HG03025 (cell line): ENCODE measurements at regions not wholly inside any gene's neighbourhood (a gene's known extent, or its start where the extent isn't known, plus 50 kb on each side); places are given as distances from the start of the nearest gene placed in this dataset.
"Not testable (repeated sequence)": the region's sequence is repeated elsewhere in the genome, so short reads cannot be mapped to it uniquely, and the experiment has no call there.

Experiments used
- ATAC-seq: cut with Tn5 transposase; IDR thresholded peaks from one replicate; pipeline ENCODE4 v1.9.1; 2021; ENCODE audit warnings: mild to moderate bottlenecking, moderate library complexity; ENCODE audit not compliant: unreplicated experiment, low FRiP score

DNA sequence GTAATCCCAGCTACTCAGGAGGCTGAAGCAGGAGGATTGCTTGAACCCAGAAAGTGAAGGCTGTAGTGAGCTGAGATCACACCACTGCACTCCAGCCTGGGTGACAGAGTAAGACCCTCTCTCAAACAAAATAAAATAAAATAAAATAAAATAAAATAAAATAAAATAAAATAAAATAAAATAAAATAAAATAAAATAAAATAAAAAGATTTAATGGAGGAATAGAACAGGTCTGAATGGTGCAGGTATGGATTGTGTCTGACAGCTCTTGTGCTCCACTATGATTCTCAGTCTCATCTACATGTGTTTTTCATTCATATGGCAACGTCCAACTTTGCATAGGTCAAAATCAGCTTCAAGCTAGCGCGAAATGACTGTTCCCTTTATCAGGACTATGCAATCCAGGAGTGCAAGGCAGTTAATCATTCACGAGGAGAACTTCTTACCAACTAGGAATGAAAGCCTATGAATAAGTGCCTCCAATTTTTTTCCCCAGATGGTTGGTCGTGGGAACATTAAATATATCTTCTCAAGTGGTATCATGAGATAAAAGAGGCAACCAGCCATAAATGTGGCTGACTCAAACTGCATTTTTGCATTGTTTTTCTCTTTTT lies 1392.3 kb upstream of the CDH9 start:
- ATAC-seq: no peak

DNA sequence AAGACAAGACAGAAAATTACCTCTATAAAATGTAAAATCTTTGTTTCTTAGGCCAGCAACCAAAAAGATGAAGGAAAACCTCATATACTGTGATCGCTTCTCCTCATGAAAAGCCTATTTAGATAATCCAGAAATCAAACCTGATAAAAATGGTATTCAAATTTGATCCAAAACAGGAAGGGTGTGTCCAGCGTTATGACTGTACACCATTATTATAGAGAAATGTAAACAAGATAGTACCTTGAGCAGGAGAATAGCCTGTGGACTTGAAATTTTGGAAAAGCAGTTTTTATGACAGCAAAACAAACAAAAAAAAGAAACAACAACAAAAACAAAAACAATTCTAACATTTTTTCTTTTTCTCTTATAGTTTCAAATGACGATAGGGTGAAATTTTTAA lies 1382.8 kb upstream of the CDH9 start:
- ATAC-seq: no peak

DNA sequence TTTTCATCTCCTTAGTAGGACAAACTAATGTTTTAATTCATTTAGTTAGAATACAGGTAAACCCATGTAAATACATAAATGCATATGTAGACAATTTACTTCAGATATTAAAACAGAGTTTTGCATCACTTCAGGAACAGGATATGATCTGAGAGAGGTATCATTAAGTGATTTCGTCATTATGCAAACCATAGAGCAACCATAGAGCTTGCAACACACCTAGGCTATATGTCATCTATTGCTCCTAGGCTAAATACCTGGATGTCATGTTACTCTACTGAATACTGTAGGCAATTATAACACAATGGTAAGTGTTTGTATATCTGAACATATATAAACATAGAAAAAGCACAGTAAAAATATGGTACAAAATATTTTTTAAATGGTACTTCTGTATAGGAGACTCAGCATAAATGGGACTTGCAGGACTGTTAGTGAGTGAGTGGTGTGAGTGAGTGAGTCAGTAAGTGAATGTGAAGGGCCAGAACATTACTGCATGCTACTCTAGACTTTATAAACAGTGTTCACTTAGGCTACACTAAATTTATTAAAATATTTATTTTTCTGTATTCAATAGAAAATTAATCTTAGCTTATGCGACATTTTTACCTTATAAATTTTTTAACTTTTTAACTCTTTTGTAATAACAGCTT lies 1377.5 kb upstream of the CDH9 start:
- no peak for ATAC-seq

DNA sequence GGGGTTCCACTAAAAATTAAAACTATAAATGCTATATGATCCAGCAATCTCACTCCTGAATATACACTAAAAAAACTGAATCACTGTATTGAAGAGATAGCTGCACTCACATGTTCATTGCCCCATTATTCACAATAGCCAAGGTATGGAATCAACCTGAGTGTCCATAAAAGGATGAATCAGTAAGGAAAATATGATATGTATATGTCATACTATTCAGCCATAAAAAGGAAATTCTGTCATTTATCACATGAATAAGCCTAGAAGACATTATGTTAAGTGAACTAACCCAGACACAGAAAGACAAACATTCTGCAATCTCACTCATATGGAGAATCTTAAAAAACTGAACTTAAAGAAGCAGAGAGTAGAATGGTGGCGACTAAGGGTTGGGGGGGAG lies 1376.2 kb upstream of the CDH9 start:
- no peak for ATAC-seq

DNA sequence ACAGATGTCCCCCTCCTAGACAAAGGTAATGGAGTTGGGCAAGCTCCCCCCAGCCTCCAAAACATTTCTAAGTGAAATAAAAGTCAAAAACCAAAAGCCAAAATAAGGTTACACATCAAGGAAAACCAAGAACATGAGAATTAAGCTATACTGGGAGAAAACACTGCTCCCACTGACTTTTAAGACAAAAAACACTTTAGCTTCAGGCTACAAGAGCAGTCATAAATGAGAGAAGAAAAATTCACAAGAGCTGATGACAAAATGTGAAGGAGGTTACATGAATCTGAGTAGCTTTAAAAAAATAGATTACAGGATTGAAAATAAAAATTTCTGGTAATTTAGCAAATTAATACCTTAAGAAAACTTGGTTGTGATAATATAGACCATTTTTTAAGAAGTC lies 1370.3 kb upstream of the CDH9 start:
- ATAC-seq: no peak

DNA sequence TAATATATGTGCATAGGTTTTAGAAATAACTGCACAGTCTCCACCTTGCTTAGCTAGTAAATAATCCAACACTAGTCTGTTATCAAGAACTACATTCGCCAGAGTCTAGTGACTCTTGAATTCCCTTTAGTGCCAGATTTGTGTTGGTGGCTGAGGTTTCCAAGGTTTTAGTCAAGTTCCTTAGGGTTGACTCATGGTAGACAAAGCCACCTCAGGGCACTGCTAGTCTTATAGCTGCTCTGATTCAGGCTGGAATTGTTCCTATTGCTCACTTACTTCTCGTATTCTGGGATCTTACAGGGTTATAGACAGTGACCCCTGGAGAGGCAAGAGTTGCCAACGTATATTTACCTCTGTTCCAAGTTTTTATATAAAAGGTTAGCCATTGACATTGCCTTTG lies 1369.8 kb upstream of the CDH9 start:
- no peak for ATAC-seq

DNA sequence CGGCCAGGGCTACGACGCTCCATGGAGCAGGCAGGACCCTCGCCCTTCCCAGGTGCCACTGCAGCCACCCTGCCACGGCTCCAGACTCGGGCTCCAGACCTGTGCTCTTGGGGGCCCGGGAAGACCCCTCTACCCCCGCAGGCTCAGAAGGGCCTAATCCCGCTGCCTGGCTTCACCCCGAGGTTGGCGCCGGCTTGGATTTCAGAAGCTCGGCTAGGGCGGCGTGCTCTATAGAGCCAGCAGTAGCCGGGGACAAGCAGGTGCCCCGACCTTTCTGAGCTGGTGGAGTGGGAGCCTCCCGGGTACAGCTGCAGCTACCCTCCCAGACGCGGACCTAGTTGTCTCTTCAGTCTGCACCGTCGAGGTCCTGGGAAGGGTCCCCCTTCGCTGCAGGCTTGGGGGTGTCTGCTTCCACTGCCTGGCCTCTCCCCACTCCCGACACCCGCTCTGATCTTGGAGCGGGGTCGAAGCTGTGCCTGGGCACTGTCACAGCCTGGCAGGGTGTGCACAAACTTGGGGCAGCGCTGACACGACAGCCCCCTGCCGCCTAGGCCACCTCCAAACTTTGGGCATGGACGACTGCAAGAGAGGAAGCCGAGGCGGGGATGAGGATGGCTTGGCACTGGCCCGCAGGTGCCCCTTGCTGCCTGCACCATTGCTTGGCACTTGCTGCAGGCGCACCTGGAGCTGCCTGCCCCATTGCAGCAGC lies 1366.1 kb upstream of the CDH9 start:
- ATAC-seq: no peak

DNA sequence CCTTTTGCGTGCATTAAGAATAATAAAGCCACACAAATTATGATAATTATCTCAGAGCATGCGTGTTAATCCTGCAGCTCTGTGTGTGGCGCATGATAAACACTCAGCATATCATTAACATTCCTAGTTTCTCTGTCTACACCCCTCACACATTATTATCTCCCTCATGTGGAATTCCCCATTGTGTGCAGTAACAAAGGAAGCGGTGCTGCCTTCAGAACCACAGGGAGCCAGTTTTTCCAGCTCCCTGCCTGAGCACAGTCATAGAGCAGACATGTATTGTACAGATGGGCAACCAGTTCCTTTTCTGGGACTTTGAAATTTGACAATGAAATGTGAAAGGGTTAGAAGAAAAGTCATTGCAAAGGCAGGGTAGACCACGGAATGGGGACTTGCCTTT lies 1365.5 kb upstream of the CDH9 start:
- ATAC-seq: no peak

DNA sequence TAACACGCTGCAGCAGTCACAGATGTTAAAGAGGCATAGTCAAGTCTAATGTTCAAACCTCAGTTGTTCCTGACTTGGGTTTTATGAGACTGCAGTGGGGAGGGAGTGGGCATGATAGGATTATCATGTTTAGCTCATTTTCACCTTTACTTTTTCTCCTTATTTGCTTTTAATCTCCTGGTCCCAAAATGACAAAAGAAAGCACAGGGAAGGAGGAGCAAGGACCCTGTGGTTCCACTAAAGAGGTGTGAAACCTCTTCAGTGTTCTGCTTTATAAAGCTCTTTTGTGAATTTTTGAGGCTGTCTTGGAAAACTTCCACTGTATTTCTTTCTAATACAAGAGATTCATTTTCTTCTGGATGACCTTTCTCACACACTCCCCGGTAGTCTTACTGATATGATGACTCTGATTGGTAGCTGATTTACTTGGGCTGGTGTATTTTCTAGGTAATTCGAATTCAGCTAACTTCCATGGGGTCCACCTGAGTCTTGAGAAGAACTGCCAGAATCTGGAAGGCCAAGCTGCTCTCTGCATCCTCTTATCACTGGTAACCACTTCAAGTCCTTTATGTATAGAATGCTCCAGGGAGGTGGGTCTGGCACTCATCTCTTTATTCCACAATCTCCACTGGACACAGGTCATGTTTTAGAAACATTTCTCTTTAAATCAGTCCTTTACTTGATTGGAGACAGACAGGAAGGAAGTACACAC lies 1364.4 kb upstream of the CDH9 start:
- ATAC-seq: no peak

DNA sequence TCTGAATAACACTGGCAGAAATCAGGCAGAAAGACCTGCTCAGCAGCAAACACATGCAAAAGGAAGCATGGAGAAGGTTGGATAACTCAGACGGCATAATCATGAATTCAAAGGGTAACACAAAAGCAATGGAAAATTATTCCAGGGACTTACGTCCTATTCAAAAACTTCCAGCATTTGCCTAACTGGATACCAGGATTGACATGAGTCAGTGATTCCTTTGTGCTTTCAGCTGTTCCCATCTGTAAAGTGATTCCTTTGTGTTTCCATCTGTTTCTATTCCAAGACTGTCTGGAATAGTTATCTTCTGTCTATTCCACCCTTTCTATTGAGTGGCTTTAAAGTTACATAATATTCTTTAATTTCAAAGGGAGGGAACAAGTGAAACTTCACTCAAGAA lies 1361.7 kb upstream of the CDH9 start:
- ATAC-seq: no peak

DNA sequence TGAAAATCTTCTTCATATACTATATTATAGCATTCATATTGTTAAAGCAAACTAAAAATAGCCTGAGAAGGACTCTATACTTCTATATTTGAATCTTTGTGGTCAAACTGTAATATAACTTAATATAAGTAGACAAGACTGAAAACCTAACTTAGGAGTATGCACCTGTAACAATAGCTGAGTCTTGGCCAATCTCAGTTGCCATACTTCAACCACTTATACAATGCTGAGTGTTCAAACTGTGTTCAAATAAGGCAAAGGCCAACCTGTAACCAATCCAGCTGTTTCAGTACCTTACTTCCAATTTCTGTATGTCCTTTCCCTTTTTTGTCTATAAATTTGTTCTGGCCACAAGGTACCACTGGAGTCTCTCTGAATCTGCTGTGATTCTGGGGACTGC lies 1360.8 kb upstream of the CDH9 start:
- no peak for ATAC-seq

DNA sequence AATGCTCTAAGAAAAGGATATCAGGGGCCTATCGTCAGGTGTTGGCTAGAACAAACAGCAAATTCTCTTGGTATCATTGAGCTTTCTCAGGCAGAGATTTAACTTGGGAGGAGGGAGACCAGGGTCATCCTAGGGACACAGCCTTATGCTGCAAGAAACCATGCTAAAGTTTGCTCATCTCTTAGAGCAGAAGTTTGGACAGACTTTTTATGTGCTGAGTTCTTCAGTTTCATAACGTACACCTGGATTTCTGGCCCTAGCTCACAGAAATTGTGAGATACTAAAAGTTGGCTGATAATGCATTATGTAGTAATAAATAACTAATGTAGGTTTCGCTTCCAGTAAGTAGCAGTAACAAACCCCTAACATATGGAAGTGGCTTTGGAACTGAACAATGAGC lies 1359.8 kb upstream of the CDH9 start:
- ATAC-seq: no peak

DNA sequence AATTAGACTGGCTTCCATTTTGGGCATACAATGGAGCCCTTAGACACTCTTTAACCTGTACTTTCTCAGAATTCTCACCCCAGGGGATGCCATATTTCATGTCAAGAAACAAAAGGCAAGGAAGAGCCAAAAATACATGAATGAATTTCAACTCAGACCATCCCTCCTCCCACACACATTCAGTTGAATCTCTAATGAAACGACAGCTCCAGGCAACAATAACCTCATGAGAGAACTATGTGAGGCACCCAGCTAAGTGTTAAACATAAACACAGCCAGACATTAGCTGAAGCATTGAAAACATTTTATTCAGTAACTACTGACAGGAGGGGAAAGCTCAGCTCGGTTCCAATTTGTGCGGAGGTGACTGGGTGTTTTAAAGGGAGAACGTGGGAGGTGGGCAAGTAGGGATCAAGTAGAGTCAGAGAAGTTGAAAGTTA lies 1359.1 kb upstream of the CDH9 start:
- ATAC-seq: no peak

DNA sequence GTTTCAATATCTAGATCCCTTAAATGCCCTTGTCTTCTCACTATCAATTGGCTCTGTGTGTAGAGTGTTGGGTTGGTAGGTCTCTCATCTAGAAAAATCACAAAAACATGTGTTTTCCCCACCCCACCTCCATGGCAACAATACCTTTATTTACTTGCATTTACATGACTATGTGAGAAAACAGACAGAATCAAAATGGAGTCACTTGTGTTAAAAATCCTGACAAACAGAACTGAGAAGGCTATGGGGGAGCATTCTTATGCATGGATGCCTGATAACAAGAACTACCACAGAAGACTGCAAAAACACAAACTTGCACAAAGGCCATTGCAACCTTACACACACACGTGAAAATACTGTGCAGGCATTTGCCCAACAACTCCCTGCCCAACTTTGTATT lies 1352.9 kb upstream of the CDH9 start:
- no peak for ATAC-seq

DNA sequence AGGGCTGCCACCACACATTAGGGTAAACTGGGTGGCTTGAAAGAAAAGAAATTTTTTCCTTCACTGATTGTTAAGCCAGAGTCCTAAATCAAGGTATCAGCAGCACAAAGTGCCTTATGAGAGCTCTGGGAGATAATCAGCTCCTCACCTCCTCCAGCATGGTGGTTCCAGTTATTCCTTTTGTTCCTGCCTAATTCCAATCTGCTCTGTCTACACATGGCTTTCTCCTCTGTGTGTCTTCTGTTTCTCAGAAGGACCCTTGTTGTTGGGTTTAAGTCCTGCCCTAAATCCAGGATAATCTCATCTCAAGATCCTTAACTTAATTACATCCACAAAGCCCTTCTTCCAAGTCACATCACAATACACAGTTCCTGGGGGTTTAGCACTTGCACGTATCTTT lies 1352.0 kb upstream of the CDH9 start:
- ATAC-seq: no peak

DNA sequence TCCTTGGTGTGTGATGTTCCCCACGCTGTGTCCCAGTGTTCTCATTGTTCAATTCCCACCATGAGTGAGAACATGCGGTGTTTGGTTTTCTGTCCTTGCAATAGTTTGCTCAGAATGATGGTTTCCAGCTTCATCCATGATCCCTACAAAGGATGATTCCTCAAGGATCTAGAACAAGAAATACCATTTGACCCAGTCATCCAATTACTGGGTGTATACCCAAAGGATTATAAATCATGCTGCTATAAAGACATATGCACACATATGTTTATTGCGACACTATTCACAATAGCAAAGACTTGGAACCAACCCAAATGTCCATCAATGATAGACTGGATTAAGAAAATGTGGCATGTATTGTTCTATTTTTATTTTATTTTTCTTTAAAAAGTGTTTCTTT lies 1351.3 kb upstream of the CDH9 start:
- not testable (repeated sequence) for ATAC-seq

DNA sequence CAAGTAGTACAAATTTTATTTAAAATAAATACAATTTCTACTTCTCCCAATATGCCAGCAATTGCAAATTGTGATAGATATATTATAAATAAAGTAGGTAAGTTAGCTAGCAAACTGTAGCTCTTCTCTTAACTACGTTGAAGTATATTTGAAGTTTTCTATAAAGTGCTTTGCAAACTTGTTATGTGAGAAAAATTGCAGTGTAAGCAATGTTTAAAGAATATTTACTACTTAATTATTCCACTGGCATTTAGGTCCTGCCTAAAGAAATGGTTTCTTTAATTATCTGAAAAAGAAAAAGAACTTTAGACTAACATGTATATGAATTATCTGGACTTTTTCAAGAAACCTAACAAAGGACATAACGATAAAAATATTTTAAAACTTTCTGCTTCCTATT lies 1350.0 kb upstream of the CDH9 start:
- no peak for ATAC-seq

DNA sequence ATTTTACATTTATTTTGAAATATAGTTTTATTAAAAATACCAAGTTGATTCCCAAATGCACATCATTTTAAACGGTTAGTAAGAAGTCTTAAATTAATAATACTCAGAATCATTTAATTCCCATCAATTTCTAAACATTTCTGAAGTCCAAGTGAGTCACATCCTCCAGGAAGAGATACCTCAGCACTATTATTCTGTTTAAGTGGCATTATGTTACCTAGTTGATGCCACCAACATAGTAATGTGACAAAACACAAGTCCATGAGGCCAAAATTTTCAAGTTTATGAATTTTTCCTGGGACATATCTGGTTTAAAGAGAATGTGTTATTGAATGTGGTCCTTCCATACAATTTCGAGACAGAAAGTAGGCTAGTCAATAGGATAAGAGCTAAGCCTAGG lies 1348.3 kb upstream of the CDH9 start:
- no peak for ATAC-seq

DNA sequence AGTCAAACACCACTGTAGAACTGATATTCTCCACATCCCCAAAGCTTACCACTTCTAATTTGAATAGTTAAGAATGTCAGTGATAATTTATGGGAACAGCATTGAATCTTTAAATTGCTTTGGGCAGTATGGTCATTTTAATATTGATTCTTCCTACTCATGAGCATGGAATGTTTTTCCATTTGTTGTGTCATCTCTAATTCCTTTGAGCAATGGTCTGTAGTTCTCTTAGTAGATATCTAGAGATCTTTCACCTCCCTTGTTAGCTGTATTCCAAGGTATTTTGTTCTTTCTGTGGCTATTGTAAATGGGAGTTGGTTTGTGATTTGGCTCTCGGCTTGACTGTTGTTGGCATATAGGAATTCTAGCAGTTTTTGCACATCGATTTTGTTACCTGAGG lies 1341.8 kb upstream of the CDH9 start:
- ATAC-seq: no peak

DNA sequence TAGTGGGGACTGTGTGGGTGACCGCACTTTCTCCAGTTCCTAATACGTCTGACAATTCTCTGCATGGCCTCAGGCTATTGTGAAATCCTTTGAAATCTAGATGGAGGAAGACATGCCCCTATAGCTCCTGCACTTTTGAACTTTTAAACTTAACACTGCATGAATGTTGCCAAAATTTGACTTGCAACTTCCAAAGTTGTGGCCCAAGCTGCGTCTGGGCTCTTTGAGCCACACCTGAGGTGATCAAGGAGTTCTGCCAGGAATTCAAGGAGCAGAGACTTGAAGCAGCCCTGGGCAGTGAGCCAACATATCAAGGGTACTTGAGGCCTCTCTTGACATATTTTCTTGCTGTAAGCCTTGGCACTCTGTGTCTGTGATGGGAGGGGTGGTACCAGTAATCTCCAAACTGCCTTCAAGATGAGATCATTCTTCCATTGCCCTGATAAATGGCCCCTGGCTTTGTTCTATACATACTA lies 1336.1 kb upstream of the CDH9 start:
- ATAC-seq: no peak

DNA sequence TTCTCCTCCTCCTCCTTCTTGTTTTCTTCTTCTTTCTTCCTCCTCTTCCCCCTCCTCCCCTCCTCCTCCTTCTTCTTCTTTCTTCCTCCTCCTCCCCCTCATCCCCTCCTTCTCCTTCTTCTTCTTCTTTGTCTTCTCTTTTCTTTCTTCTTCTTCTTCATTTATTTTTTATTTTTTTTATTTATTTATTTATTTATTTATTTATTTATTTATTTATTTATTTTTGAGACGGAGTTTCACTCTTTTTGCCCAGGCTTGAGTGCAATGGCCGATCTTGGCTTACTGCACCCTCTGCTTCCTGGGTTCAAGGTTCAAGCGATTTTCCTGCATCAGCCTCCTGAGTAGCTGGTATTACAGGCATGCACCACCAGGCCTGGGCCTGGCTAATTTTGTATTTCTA lies 1332.5 kb upstream of the CDH9 start:
- ATAC-seq: no peak
